HL-60 (cell line): ENCODE measurements at regions not wholly inside any gene's neighbourhood (a gene's known extent, or its start where the extent isn't known, plus 50 kb on each side); places are given as distances from the start of the nearest gene placed in this dataset.

ENCODE experiments used
- DNase-seq, 2 experiments: peaks; one replicate each; pipeline ENCODE4 v3.0.0-alpha.2; 2010 to 2020; ENCODE audit warnings: low read depth in 1 of 2, low spot score in 1 of 2
- H3K27ac ChIP-seq: fragments of 250-450 bp; sonication (Bioruptor Pico); replicated peaks from 2 replicates; pipeline ENCODE4 v1.5.1; 2020; ENCODE audit warnings: mild to moderate bottlenecking, moderate library complexity
- H3K27me3 ChIP-seq: fragments of 250-450 bp; sonication (Bioruptor Pico); 2 replicates; pipeline ENCODE4 v1.5.1; 2021; ENCODE audit warnings: mild to moderate bottlenecking, moderate library complexity; ENCODE audit not compliant: insufficient read depth, poor library complexity, severe bottlenecking
- H3K4me3 ChIP-seq: replicated peaks from 2 replicates; pipeline ENCODE4 v1.5.1; 2011; ENCODE audit warnings: mild to moderate bottlenecking, control low read depth, low read length; ENCODE audit not compliant: insufficient read depth
- GABPA ChIP-seq: IDR thresholded peaks from 2 replicates; pipeline ENCODE4 v1.6.1; 2012; ENCODE audit warnings: low read depth
- POLR2AphosphoS5 ChIP-seq: IDR thresholded peaks from 2 replicates; pipeline ENCODE4 v1.6.1; 2012; ENCODE audit warnings: low read depth
- REST ChIP-seq: IDR thresholded peaks from 2 replicates; pipeline ENCODE4 v1.6.1; 2012; ENCODE audit warnings: low read depth; ENCODE audit not compliant: insufficient replicate concordance
- SPI1 ChIP-seq: IDR thresholded peaks from 2 replicates; pipeline ENCODE4 v1.6.1; 2012; ENCODE audit warnings: low read depth, mild to moderate bottlenecking, borderline replicate concordance
- TF ChIP-seq, protein P1 (sequence below): IDR thresholded peaks from one replicate; pipeline ENCODE4 v1.5.1; 2011; ENCODE audit warnings: low read length, control low read depth, inconsistent platforms; ENCODE audit not compliant: insufficient read depth

DNA sequence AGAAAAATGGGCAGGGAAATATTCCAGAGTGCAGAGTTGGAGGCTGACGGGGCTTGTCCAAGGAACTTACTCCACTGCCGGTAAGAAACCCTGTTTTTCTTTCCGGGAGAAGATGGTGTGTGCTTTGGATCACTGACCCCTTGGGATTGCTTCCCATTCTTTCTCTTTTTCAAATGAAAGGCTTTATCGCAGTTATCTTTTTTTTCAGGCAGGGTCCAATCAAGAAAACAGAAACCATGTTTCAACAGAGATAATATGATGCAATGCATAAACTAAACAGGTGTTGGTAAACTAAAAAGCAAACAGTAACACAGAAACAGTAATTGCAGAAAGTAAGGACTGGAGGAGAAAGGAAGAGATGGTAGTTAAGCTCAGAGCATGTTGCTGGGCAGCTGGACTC is 145.1 kb downstream of the LYPLAL1 start:
- Histone ChIP-seq H3K4me3 (no peak overlapping the region), H3K27me3 (no peaks in the 10 kb centered on the region), H3K27ac (no peak overlapping the region)
- TF ChIP-seq SPI1 (no peak), GABPA (no peak), REST (no peak), POLR2AphosphoS5 (no peak)
- DNase-seq: no peak

DNA sequence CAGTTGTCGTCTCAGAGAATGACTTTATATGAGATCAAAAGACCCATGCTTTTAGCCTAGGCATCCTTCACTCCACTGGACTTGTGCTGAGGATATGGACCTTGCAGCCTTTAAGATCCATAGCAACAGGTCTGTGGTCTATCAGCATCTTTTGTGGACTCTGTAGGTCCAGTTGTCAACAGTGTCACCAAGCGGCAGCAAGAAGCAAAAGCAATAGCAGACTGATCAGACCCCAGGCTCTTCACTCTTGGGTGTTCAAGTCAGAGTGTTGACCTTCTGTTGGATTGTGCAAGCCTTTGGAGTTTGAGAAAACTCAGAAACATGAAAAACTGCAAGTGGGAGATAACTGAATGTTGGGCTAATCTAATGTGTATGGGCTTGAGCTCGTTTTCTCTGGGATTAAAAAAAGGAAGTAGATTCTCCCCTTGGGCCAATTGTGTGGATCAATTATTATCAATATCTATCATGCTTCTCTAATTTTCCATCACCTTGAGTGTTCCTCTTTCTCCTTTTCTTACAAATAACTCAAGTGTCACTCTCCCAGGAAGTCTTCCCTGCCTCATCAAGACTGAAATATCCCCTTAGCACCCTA is 144.2 kb downstream of the LYPLAL1 start:
- H3K4me3 ChIP-seq: no peak overlapping the region
- H3K27ac ChIP-seq: no peak overlapping the region
- TF ChIP-seq, protein P1, sequence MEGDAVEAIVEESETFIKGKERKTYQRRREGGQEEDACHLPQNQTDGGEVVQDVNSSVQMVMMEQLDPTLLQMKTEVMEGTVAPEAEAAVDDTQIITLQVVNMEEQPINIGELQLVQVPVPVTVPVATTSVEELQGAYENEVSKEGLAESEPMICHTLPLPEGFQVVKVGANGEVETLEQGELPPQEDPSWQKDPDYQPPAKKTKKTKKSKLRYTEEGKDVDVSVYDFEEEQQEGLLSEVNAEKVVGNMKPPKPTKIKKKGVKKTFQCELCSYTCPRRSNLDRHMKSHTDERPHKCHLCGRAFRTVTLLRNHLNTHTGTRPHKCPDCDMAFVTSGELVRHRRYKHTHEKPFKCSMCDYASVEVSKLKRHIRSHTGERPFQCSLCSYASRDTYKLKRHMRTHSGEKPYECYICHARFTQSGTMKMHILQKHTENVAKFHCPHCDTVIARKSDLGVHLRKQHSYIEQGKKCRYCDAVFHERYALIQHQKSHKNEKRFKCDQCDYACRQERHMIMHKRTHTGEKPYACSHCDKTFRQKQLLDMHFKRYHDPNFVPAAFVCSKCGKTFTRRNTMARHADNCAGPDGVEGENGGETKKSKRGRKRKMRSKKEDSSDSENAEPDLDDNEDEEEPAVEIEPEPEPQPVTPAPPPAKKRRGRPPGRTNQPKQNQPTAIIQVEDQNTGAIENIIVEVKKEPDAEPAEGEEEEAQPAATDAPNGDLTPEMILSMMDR: peak; percentile 16
- no peak for TF ChIP-seq REST
- DNase-seq: peak in 1 of 2 experiments; percentile 15
- H3K27me3 ChIP-seq: no peaks in the 10 kb centered on the region

- DNase-seq: no peak
- no peak overlapping the region for H3K4me3 ChIP-seq
- no peaks in the 10 kb centered on the region for H3K27me3 ChIP-seq
- TF ChIP-seq POLR2AphosphoS5 (no peak), GABPA (no peak), SPI1 (no peak)
- TF ChIP-seq, protein P1: no peak
- no peak overlapping the region for H3K27ac ChIP-seq
These were observed 142.4 kb downstream of the LYPLAL1 start for GRCh38 chr1:219316066-219316465.

DNA sequence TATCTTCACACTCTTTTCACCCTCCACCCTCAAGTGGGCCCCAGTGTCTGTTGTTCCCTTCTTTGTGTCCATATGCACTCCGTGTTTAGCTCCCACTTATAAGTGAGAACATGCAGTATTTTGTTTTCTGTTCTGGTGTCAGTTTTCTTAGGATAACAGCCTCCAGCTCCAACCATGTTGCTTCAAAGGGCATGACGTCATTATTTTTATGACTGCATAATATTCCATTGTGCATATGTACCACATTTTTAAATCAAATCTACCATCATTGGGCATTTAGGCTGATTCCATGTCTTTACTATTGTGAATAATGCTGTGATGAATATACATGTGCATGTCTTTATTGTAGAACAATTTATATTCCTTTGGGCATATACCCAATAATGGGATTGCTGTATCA is 140.3 kb downstream of the LYPLAL1 start:
- TF ChIP-seq, protein P1: no peak
- no peak for TF ChIP-seq SPI1
- no peak for TF ChIP-seq POLR2AphosphoS5
- no peak for TF ChIP-seq GABPA
- TF ChIP-seq REST: no peak
- Histone ChIP-seq H3K4me3 (no peak overlapping the region), H3K27me3 (no peaks in the 10 kb centered on the region), H3K27ac (no peak overlapping the region)
- DNase-seq: no peak
